HG03064 (cell line): ENCODE measurements at regions not wholly inside any gene's neighbourhood (a gene's known extent, or its start where the extent isn't known, plus 50 kb on each side); places are given as distances from the start of the nearest gene placed in this dataset.

Experiments used
- ATAC-seq: cut with Tn5 transposase; IDR thresholded peaks from one replicate; pipeline ENCODE4 v1.9.1; 2021; ENCODE audit warnings: low read depth; ENCODE audit not compliant: unreplicated experiment

GRCh38 chr3:176574786-176575185 is 622.5 kb downstream of the TBL1XR1 start:
- ATAC-seq: no peak

DNA sequence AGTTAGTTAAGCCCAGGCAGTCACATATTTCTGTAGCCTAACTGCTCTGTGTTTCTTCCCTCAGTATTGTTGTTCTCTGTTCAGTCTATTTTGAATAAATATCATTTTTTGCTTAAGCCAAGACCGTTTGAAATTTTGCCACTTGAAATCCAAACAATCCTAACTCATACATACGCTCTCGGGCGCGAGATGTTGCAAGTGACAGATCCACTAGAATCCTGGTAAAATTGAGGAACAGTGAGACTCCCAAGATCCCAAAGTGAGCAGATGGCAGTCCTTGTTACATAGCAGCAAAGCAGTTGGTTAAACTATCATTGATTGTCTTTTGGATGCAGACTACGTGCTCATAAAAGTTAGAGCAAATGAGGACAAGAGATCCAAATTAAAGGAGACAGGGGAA is 625.4 kb downstream of the TBL1XR1 start:
- no peak for ATAC-seq

GRCh38 chr3:176570992-176571391 is 626.3 kb downstream of the TBL1XR1 start:
- ATAC-seq: no peak

- ATAC-seq: no peak
Measured at GRCh38 chr3:176568189-176568588, 629.1 kb downstream of the TBL1XR1 start.

- ATAC-seq: no peak
Measured at GRCh38 chr3:176566757-176567156, 630.5 kb downstream of the TBL1XR1 start.

GRCh38 chr3:176562331-176562730 is 635.0 kb downstream of the TBL1XR1 start:
- ATAC-seq: no peak

- ATAC-seq: no peak
Measured at GRCh38 chr3:176561826-176562225, 635.5 kb downstream of the TBL1XR1 start.

GRCh38 chr3:176554791-176555654 is 642.3 kb downstream of the TBL1XR1 start:
- ATAC-seq: no peak

DNA sequence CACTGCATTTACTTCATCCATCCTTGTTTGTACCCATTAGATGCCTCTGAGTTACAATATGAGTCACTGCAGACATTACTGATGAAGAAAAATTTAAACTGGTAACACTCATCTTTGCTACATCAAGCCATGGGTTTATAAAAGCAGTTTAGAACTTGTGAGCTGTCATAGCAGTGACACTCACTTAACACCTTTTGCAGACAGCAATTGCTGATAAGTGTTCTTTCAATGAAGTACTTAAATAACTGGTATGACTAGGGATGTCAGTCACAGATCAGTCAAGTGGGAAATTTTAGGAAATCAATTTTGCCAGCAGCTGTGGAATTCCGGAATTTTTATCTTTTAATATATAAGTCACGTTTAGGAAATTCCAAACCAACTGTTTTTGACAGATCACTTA is 643.0 kb downstream of the TBL1XR1 start:
- ATAC-seq: no peak

DNA sequence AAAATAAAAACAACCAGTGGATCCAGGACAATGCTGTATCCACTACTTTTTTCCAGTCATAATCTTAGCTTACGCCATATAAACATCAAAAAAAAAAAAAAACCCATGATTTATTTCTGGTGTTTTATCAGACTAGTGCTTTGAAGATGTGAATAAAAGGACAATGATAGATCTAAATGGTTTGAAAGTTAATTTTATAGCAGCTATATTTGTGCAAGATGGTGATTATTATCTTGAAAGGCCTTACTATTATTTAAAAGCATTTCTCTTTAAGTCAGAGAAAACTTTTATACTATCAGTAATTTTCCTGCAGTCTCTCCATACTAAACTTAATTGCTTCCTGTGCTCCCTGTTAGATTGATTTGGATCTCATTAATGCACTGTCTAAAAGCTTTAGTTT is 670.3 kb downstream of the TBL1XR1 start:
- ATAC-seq: no peak

DNA sequence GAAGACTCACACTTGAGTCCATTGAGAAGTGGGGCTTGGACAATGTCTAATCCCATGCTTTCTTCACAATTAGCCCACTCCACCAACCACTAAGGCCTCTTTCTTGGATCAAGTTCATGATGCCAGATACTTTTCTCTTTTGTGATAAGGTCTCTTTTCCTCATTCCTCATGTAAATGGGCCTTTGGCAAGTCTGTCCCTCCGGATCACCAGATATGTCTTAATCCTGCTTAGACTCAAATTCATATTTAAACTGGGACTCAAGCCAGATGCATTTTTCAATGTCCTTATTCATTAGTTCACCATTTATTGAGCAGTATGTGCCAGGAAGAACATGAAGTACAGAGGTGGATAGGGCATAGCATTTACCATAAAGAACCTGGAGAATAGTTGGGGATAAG is 671.1 kb downstream of the TBL1XR1 start:
- no peak for ATAC-seq

DNA sequence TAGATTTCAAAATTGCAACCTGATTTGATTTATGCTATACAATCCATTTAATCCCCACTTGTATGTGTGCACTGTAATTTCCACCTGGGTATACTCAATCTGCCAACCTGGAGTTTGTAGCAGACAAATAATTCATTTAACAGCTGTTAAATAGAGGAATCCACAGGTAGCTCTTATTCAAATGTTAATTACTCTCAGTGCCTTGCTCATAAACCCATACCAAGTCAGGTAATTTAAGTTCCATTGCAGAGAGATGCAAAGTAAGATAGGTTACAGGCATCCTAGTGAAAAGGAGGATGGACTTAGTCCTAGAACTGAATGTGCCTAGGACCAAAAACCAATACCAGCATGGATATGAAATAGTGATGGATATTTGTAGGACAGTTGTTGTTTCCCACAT is 674.2 kb downstream of the TBL1XR1 start:
- ATAC-seq: no peak

- no peak for ATAC-seq
Measured at GRCh38 chr3:176522436-176522835, 674.8 kb downstream of the TBL1XR1 start.

DNA sequence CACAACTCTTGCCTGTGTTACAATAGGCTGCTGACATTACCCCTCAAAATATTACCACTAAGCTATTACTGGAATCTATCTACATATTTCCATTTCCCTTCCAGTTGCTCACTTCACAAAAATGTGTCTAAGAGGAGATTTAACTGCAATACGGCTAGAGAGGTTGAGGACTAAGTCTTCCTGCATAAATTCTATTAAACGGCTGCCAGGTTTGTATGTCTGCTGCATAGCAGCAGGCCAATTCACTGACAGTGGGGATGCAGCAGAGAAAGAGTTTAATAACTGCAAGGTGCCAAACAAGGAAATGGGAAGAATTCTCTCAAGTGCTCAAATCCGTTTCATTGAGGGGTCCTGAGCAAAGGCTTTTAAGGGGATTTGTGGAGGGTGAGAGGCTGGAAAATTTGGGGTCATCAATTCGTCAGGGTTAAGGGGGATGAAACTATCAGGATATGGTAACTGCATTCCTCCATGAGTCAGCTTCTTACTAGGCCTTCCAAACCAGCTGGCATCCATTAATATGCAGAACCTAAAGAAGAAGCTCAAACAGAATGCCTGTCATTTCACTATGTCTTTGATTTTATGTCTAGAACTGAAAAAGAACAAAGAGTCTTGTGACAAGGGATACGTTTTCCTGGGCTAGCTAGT is 675.6 kb downstream of the TBL1XR1 start:
- ATAC-seq: no peak

- ATAC-seq: no peak
Measured at GRCh38 chr3:176514297-176514696, 683.0 kb downstream of the TBL1XR1 start.

DNA sequence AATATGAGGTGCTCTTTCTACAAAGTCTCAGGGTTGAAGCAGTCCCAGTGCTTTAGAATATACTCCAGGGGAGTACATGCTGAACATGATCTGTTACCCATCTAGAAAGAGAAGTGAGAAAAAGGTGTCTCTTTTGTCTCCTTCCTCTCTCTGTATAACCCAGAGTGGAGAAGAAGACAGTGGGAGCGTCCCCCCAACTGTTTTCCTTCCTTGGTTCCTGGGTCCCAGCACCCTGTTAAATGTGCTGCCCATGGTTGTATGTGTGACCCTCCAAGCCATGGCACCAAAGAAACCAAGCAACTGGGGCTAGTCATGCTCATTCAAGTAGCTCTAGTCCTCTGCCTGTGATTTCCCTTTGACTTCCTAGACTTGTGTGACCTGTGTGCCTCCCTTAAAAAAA is 683.7 kb downstream of the TBL1XR1 start:
- no peak for ATAC-seq

GRCh38 chr3:176512037-176512436 is 685.2 kb downstream of the TBL1XR1 start:
- ATAC-seq: no peak

DNA sequence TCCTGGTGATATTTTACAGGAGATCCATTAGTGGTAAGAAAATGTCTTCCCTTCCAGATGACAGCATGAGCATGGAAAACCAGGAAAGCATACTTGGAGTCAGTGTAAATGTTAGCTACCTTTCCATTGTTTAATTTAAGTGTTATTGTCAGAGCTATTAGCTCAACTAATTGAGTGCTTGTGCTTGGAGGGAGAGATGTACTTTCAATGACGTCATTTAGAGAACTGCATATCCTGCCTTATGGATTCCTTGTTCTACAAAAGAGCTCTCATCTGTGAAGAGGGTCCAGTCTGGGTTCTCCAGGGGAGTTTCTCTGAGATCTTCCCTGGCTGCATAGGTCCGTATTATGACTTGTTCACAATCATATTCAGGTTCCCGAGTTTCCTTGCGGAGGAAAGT is 687.2 kb downstream of the TBL1XR1 start:
- no peak for ATAC-seq

DNA sequence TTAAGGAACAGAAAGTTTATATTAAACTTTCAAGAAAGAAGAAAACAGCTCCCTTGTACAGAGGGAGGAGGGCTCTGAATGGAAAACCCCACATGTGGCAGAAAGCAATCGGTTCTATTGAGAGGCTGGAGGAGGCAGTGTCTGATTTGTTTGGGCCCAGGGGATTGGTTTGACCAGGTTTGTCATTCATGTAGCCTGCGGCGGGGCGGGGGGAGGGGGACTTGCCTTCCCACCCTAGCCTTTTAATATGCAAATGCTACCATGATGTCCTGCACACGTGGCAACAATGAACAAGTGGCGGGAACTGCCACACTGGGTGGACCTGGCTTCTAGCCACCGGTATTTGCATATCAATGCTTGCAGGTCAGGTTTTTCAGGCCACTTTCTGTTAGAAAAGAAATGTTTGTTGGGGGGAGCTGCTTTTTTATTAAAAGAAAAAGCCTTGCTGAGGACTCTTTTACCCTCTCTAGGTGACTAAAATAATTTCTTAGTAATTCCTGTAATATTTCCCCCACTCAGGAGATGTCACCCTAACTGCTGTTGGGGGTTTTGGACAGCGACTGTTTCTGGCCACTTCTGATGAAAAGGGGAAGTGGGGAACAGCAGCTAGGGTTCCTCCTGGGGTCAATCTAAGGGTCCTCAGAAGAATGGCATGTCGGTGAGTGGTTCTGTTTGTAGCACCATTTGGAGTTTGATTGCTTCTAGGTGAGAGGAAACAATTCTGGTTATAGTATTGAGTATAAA is 691.2 kb downstream of the TBL1XR1 start:
- no peak for ATAC-seq

DNA sequence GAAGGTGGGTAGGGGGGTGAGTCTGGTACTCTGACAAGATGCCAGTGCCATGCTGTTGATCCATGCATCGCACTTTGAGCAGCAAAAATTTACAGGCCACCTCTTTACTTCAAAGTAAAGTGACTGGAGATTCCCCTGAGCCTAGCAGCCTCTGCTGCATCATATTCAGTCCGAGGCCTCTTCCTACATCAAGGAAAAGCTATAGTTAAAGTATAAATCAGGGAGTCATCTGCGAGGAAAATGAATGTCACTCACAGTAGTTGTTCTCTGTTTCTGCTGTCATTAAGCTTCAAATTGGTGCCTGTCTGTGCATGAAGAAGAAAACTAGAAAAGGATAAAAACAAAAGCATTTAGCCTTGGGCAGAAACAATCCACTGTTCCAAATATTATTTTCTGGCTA is 706.2 kb downstream of the TBL1XR1 start:
- ATAC-seq: no peak

- ATAC-seq: no peak
Measured at GRCh38 chr3:176490357-176490756, 706.9 kb downstream of the TBL1XR1 start.
